Natural killer cell (primary cell): ENCODE measurements at regions not wholly inside any gene's neighbourhood (a gene's known extent, or its start where the extent isn't known, plus 50 kb on each side); places are given as distances from the start of the nearest gene placed in this dataset.

Experiments used
- ATAC-seq, 3 donors: fragments of 150-1000 bp in 2 of 3; fragments of 200-7000 bp in 1 of 3; cut with Tn5 transposase; 1 replicate in 1 of 3; 2 replicates in 2 of 3; pipeline ENCODE4 v1.10.0; 2021; ENCODE audit warnings: mild to moderate bottlenecking in 2 of 3, moderate library complexity in 2 of 3
- DNase-seq, 2 donors: peaks; one replicate each; pipeline versions ENCODE4 v3.0.0 to v3.0.0-alpha.2; 2013 to 2021; ENCODE audit warnings: mixed read lengths in 1 of 2
- H3K27ac ChIP-seq: one replicate; pipeline ENCODE4 v1.5.1; 2013; ENCODE audit warnings: mild to moderate bottlenecking, low read length
- H3K27me3 ChIP-seq: one replicate; pipeline ENCODE4 v1.6.1; 2013; ENCODE audit warnings: low read length; ENCODE audit not compliant: control insufficient read depth, insufficient read depth
- H3K36me3 ChIP-seq: one replicate; pipeline ENCODE4 v1.6.1; 2013; ENCODE audit warnings: low read length; ENCODE audit not compliant: control insufficient read depth, insufficient read depth
- H3K4me1 ChIP-seq: one replicate; pipeline ENCODE4 v1.6.1; 2013; ENCODE audit warnings: low read length; ENCODE audit not compliant: control insufficient read depth, insufficient read depth
- H3K4me3 ChIP-seq: one replicate; pipeline ENCODE4 v1.5.1; 2013; ENCODE audit warnings: low read length
- H3K9me3 ChIP-seq: one replicate; pipeline ENCODE4 v1.6.1; 2013; ENCODE audit warnings: low read length; ENCODE audit not compliant: control insufficient read depth, insufficient read depth
- H3K27ac Mint-ChIP-seq, 2 donors: one replicate each; pipeline ENCODE4 v1.8.0; 2022; ENCODE audit warnings: mild to moderate bottlenecking in 2 of 2, mixed read lengths in 2 of 2, moderate library complexity in 1 of 2
- H3K27me3 Mint-ChIP-seq, 2 donors: one replicate each; pipeline ENCODE4 v1.8.0; 2022; ENCODE audit warnings: low read depth in 2 of 2, mixed read lengths in 2 of 2
- H3K36me3 Mint-ChIP-seq: one replicate; pipeline ENCODE4 v1.8.0; 2022; ENCODE audit warnings: mixed read lengths
- H3K4me1 Mint-ChIP-seq, 2 donors: one replicate each; pipeline ENCODE4 v1.8.0; 2022; ENCODE audit warnings: mixed read lengths in 2 of 2
- H3K4me3 Mint-ChIP-seq: one replicate; pipeline ENCODE4 v1.8.0; 2022; ENCODE audit warnings: mild to moderate bottlenecking, moderate library complexity, mixed read lengths
- H3K9me3 Mint-ChIP-seq, 2 donors: one replicate each; pipeline ENCODE4 v1.8.0; 2022; ENCODE audit warnings: mixed read lengths in 2 of 2
- CTCF ChIP-seq: fragments of 200-600 bp; IDR thresholded peaks from one replicate; pipeline ENCODE4 v1.8.0; 2022; ENCODE audit warnings: antibody characterized with exemption
- WGBS: methylation state at CpG from one replicate; pipeline ENCODE4 v1.1.7; 2013; ENCODE audit warnings: missing lambda C conversion rate; ENCODE audit not compliant: insufficient coverage; 5-methylcytosine and 5-hydroxymethylcytosine counted together
- intact Hi-C: fragments of 100-400 bp; cut with micrococcal nuclease; formaldehyde crosslinking; loops from one replicate; pipeline ENCODE4 v1.14.2; 2022

- no peak overlapping the region for H3K4me3 Mint-ChIP-seq
- intact Hi-C loops = no loop called here
These were observed 455.2 kb downstream of the LTN1 start for GRCh38 chr21:28537371-28538079.

GRCh38 chr21:28532446-28532845, 460.2 kb downstream of the LTN1 start:
- DNase-seq = no peak
- Histone ChIP-seq H3K27ac (no peak overlapping the region), H3K9me3 (no peaks in the 10 kb centered on the region), H3K36me3 (no peaks in the 10 kb centered on the region), H3K4me1 (no peaks in the 10 kb centered on the region), H3K4me3 (no peak overlapping the region), H3K27me3 (no peaks in the 10 kb centered on the region)
- no peak for ATAC-seq
- Mint-ChIP-seq H3K9me3 (peaks cover 0 to 3% of the 10 kb centered on the region in 2 donors), H3K36me3 (no peaks in the 10 kb centered on the region), H3K4me1 (no peaks in the 10 kb centered on the region), H3K27ac (no peak overlapping the region), H3K4me3 (no peak overlapping the region), H3K27me3 (peaks cover 16 to 17% of the 10 kb centered on the region in 2 donors)
- intact Hi-C loops = no loop called here
- no peak for TF ChIP-seq CTCF

More at GRCh38 chr21:28537371-28538079, 455.2 kb downstream of the LTN1 start:
- Mint-ChIP-seq H3K4me1 (peaks cover 0 to 5% of the 10 kb centered on the region in 2 donors), H3K27ac (no peak overlapping the region), H3K9me3 (no peaks in the 10 kb centered on the region), H3K36me3 (no peaks in the 10 kb centered on the region), H3K27me3 (peaks cover 0 to 4% of the 10 kb centered on the region in 2 donors)
- H3K4me3 ChIP-seq = no peak overlapping the region
- DNase-seq (no peak), ATAC-seq (no peak)
- H3K27me3 ChIP-seq = no peaks in the 10 kb centered on the region
- no peaks in the 10 kb centered on the region for H3K9me3 ChIP-seq
- no peak overlapping the region for H3K27ac ChIP-seq
- no peaks in the 10 kb centered on the region for H3K4me1 ChIP-seq
- WGBS = 97% methylated on average over 2 of the region's 4 CpGs
- H3K36me3 ChIP-seq = no peaks in the 10 kb centered on the region
- TF ChIP-seq CTCF = no peak

- no peak overlapping the region for H3K4me3 ChIP-seq
- no peaks in the 10 kb centered on the region for H3K36me3 Mint-ChIP-seq
- H3K4me1 Mint-ChIP-seq = peaks cover 22 to 26% of the 10 kb centered on the region in 2 donors
- no peaks in the 10 kb centered on the region for H3K36me3 ChIP-seq
- H3K4me1 ChIP-seq = peaks cover 12% of the 10 kb centered on the region
- DNase-seq (no peak), ATAC-seq (no peak)
- no peaks in the 10 kb centered on the region for H3K9me3 Mint-ChIP-seq
- intact Hi-C loops = loop anchor here (2.0 to 5.0 kb wide), 2 partner anchors 267 to 1676 kb away; partner anchors contain the start of gene ADAMTS1
- 100% methylated on average over 1 of the region's 2 CpGs for WGBS
- H3K27ac Mint-ChIP-seq = no peak overlapping the region
- H3K27ac ChIP-seq = no peak overlapping the region
- H3K27me3 Mint-ChIP-seq = peaks cover 0 to 2% of the 10 kb centered on the region in 2 donors
- H3K4me3 Mint-ChIP-seq = no peak overlapping the region
- no peaks in the 10 kb centered on the region for H3K9me3 ChIP-seq
- no peak for TF ChIP-seq CTCF
- no peaks in the 10 kb centered on the region for H3K27me3 ChIP-seq
These were observed 469.3 kb downstream of the LTN1 start for GRCh38 chr21:28523367-28523766.
